SU-DHL-6 (cell line): ENCODE measurements at regions not wholly inside any gene's neighbourhood (a gene's known extent, or its start where the extent isn't known, plus 50 kb on each side); places are given as distances from the start of the nearest gene placed in this dataset.

ENCODE experiments used
- H2AFZ ChIP-seq: fragments of 200-600 bp; sonication (generic); 2 replicates; pipeline ENCODE4 v1.6.1; 2014; ENCODE audit warnings: low read depth, mild to moderate bottlenecking, moderate library complexity, mixed read lengths, antibody characterized with exemption, low read length; ENCODE audit not compliant: severe bottlenecking
- H3F3A ChIP-seq: fragments of 200-600 bp; shearing (Covaris generic); 2 replicates; pipeline ENCODE4 v1.6.0; 2016; ENCODE audit warnings: antibody characterized with exemption, mild to moderate bottlenecking; ENCODE audit not compliant: insufficient read depth
- H3K27ac ChIP-seq: fragments of 200-600 bp; sonication (generic); 2 replicates; pipeline ENCODE4 v1.5.1; 2016; ENCODE audit warnings: low read depth, mild to moderate bottlenecking, low read length, moderate library complexity, mixed read lengths
- H3K27me3 ChIP-seq: fragments of 200-600 bp; sonication (generic), shearing (Covaris generic); 2 replicates; pipeline ENCODE4 v1.6.0; 2014; ENCODE audit warnings: mild to moderate bottlenecking, low read length
- H3K36me3 ChIP-seq: fragments of 200-600 bp; sonication (generic); 2 replicates; pipeline ENCODE4 v1.6.1; 2014; ENCODE audit warnings: mild to moderate bottlenecking, low read length, mixed read lengths
- H3K4me2 ChIP-seq: fragments of 300-600, 200-600 bp; shearing (Covaris generic), sonication (generic); 2 replicates; pipeline ENCODE4 v1.6.0; 2014; ENCODE audit warnings: low read length, low read depth, mild to moderate bottlenecking; ENCODE audit not compliant: poor library complexity, severe bottlenecking
- H3K4me3 ChIP-seq: fragments of 200-600 bp; sonication (generic); 2 replicates; pipeline ENCODE4 v1.5.1; 2014; ENCODE audit warnings: antibody characterized with exemption, low read length, mild to moderate bottlenecking, mixed read lengths; ENCODE audit not compliant: insufficient read depth, poor library complexity, severe bottlenecking
- H3K79me2 ChIP-seq: fragments of 200-600 bp; sonication (generic); 2 replicates; pipeline ENCODE4 v1.6.1; 2014; ENCODE audit warnings: mild to moderate bottlenecking, low read length, moderate library complexity; ENCODE audit not compliant: insufficient read depth
- H3K9ac ChIP-seq: fragments of 200-600 bp; sonication (generic); 2 replicates; pipeline ENCODE4 v1.7.0; 2014; ENCODE audit warnings: mild to moderate bottlenecking, low read length
- H3K9me2 ChIP-seq: fragments of 200-600 bp; sonication (generic); replicated peaks from 2 replicates; pipeline ENCODE4 v1.6.1; 2014; ENCODE audit warnings: low read length; ENCODE audit not compliant: insufficient read depth
- H3K9me3 ChIP-seq: fragments of 200-600 bp; sonication (generic); 2 replicates; pipeline ENCODE4 v1.6.1; 2014; ENCODE audit warnings: low read length, mixed read lengths; ENCODE audit not compliant: insufficient read depth
- H4K20me1 ChIP-seq: fragments of 200-600 bp; sonication (generic); 2 replicates; pipeline ENCODE4 v1.6.1; 2014; ENCODE audit warnings: low read depth, mild to moderate bottlenecking, antibody characterized with exemption, low read length, moderate library complexity, mixed read lengths
- CTCF ChIP-seq: fragments of 200-600 bp; sonication (generic); IDR thresholded peaks from one replicate; pipeline ENCODE4 v1.5.1; 2017; ENCODE audit warnings: antibody characterized with exemption, mild to moderate bottlenecking, low read length, moderate library complexity; ENCODE audit not compliant: insufficient read depth, poor library complexity, severe bottlenecking
- EZH2phosphoT487 ChIP-seq: fragments of 200-600 bp; sonication (generic), shearing (Covaris generic); conservative IDR thresholded peaks from 2 replicates; pipeline ENCODE4 v1.6.1; 2018; ENCODE audit warnings: mild to moderate bottlenecking, antibody characterized with exemption, low read length, moderate library complexity, mixed read lengths

- H3K36me3 ChIP-seq: no peaks in the 10 kb centered on the region
- H3K4me3 ChIP-seq: no peak overlapping the region
- H4K20me1 ChIP-seq: no peaks in the 10 kb centered on the region
- H3K4me2 ChIP-seq: no peak overlapping the region
- no peaks in the 10 kb centered on the region for H3F3A ChIP-seq
- no peaks in the 10 kb centered on the region for H3K79me2 ChIP-seq
- no peaks in the 10 kb centered on the region for H3K9me3 ChIP-seq
- TF ChIP-seq CTCF (no peak), EZH2phosphoT487 (no peak)
- no peak overlapping the region for H3K9ac ChIP-seq
- H3K9me2 ChIP-seq: no peaks in the 10 kb centered on the region
- no peaks in the 10 kb centered on the region for H3K27me3 ChIP-seq
- H2AFZ ChIP-seq: no peak overlapping the region
- H3K27ac ChIP-seq: no peak overlapping the region
These were observed 545.2 kb upstream of the MGAT4C start for GRCh38 chr12:86801439-86801838.

GRCh38 chr12:86799616-86800015 is 543.4 kb upstream of the MGAT4C start:
- H3K27me3 ChIP-seq: no peaks in the 10 kb centered on the region
- H3K9ac ChIP-seq: no peak overlapping the region
- no peak overlapping the region for H3K4me3 ChIP-seq
- no peak overlapping the region for H3K27ac ChIP-seq
- no peak overlapping the region for H3K4me2 ChIP-seq
- H3K79me2 ChIP-seq: no peaks in the 10 kb centered on the region
- TF ChIP-seq EZH2phosphoT487 (no peak), CTCF (no peak)
- H2AFZ ChIP-seq: no peak overlapping the region
- H4K20me1 ChIP-seq: no peaks in the 10 kb centered on the region
- no peaks in the 10 kb centered on the region for H3K9me2 ChIP-seq
- no peaks in the 10 kb centered on the region for H3F3A ChIP-seq
- H3K36me3 ChIP-seq: no peaks in the 10 kb centered on the region
- H3K9me3 ChIP-seq: no peaks in the 10 kb centered on the region

- Histone ChIP-seq H3F3A (no peaks in the 10 kb centered on the region), H3K27ac (no peak overlapping the region), H3K9me2 (no peaks in the 10 kb centered on the region), H2AFZ (no peak overlapping the region), H3K9me3 (no peaks in the 10 kb centered on the region), H4K20me1 (no peaks in the 10 kb centered on the region), H3K9ac (no peak overlapping the region), H3K79me2 (no peaks in the 10 kb centered on the region), H3K36me3 (no peaks in the 10 kb centered on the region), H3K4me2 (no peak overlapping the region), H3K27me3 (no peaks in the 10 kb centered on the region), H3K4me3 (no peak overlapping the region)
- TF ChIP-seq EZH2phosphoT487 (no peak), CTCF (no peak)
These were observed 540.4 kb upstream of the MGAT4C start for GRCh38 chr12:86796550-86796949.
